Endodermal cell (in vitro differentiated cells): ENCODE measurements at regions not wholly inside any gene's neighbourhood (a gene's known extent, or its start where the extent isn't known, plus 50 kb on each side); places are given as distances from the start of the nearest gene placed in this dataset.

Experiments used
- DNase-seq: peaks from one replicate; pipeline ENCODE4 v3.0.0-alpha.2; 2017
- H3K27ac ChIP-seq: 2 replicates; pipeline ENCODE4 v1.5.1; 2013; ENCODE audit warnings: mild to moderate bottlenecking, low read depth, low read length, moderate library complexity
- H3K27me3 ChIP-seq: 2 replicates; pipeline ENCODE4 v1.6.1; 2013; ENCODE audit warnings: mild to moderate bottlenecking, low read length, moderate library complexity; ENCODE audit not compliant: insufficient read depth, control insufficient read depth, poor library complexity, severe bottlenecking
- H3K36me3 ChIP-seq: 2 replicates; pipeline ENCODE4 v1.7.0; 2013; ENCODE audit warnings: mild to moderate bottlenecking, low read length, moderate library complexity; ENCODE audit not compliant: control insufficient read depth, insufficient read depth
- H3K4me1 ChIP-seq: one replicate; pipeline ENCODE4 v1.7.0; 2013; ENCODE audit warnings: low read length; ENCODE audit not compliant: control insufficient read depth, insufficient read depth
- H3K4me3 ChIP-seq: 2 replicates; pipeline ENCODE4 v1.5.1; 2013; ENCODE audit warnings: mild to moderate bottlenecking, low read length, moderate library complexity
- H3K9ac ChIP-seq: 2 replicates; pipeline ENCODE4 v1.6.1; 2013; ENCODE audit warnings: mild to moderate bottlenecking, low read length, moderate library complexity; ENCODE audit not compliant: poor library complexity, severe bottlenecking; ENCODE audit errors: extremely low read depth
- H3K9me3 ChIP-seq: 2 replicates; pipeline ENCODE4 v1.6.1; 2013; ENCODE audit warnings: mild to moderate bottlenecking, low read length, moderate library complexity; ENCODE audit not compliant: control insufficient read depth
- H3K27ac Mint-ChIP-seq: 2 replicates; pipeline ENCODE4 v1.8.0; 2020; ENCODE audit warnings: mixed read lengths
- H3K27me3 Mint-ChIP-seq: 2 replicates; pipeline ENCODE4 v1.8.0; 2021; ENCODE audit warnings: mild to moderate bottlenecking, mixed read lengths; ENCODE audit not compliant: insufficient read depth
- H3K36me3 Mint-ChIP-seq: 2 replicates; pipeline ENCODE4 v1.8.0; 2020; ENCODE audit warnings: low read depth, mixed read lengths
- H3K4me1 Mint-ChIP-seq: 2 replicates; pipeline ENCODE4 v1.8.0; 2020; ENCODE audit warnings: mixed read lengths
- H3K4me3 Mint-ChIP-seq: 2 replicates; pipeline ENCODE4 v1.8.0; 2020; ENCODE audit warnings: mild to moderate bottlenecking, moderate library complexity, mixed read lengths
- H3K9me3 Mint-ChIP-seq: 2 replicates; pipeline ENCODE4 v1.8.0; 2020; ENCODE audit warnings: mild to moderate bottlenecking, mixed read lengths
- CTCF ChIP-seq: fragments of 200-600 bp; sonication (generic); conservative IDR thresholded peaks from 2 replicates; pipeline ENCODE4 v1.5.0; 2021; ENCODE audit warnings: antibody characterized with exemption, mild to moderate bottlenecking
- WGBS, 2 experiments: methylation state at CpG; one replicate each; pipeline versions ENCODE4 v1.1.5 to v1.1.7; 2013; ENCODE audit warnings: missing lambda C conversion rate in 2 of 2, mixed read lengths in 1 of 2; ENCODE audit not compliant: insufficient coverage in 1 of 2, insufficient read length in 1 of 2; 5-methylcytosine and 5-hydroxymethylcytosine counted together

DNA sequence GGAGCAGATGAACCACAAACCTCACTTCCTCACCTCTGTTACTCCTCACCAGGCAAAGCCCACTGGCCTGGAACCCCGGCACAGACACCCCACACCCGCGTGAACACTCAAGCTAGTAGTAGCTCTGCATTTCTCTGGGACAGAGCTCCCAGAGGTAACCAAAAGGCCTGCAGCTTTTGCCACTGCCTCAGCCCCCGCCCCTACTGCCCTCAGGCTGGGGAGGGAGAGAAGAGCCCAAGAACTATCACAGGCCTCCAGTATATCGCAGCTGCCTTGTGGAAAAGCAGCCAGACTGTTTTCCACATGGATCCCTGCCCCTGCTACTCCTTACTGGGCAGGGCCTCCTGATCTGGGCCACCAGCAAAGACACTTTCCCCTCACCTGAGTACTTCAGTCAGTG is 728.7 kb upstream of the ACTRT1 start:
- TF ChIP-seq CTCF, result no peak
- no peak overlapping the region for H3K27ac ChIP-seq
- no peak for DNase-seq
- H3K27me3 ChIP-seq, result no peaks in the 10 kb centered on the region
- Mint-ChIP-seq H3K36me3 (peaks cover 17% of the 10 kb centered on the region), H3K27ac (no peak overlapping the region), H3K9me3 (peaks cover 67% of the 10 kb centered on the region), H3K4me3 (no peak overlapping the region), H3K27me3 (no peaks in the 10 kb centered on the region), H3K4me1 (peaks cover 13% of the 10 kb centered on the region)
- no peak overlapping the region for H3K9ac ChIP-seq
- H3K36me3 ChIP-seq, result no peaks in the 10 kb centered on the region
- 90 to 100% methylated on average over 3 to 5 of the region's 5 CpGs for WGBS, 2 experiments
- H3K9me3 ChIP-seq, result no peaks in the 10 kb centered on the region
- no peak overlapping the region for H3K4me3 ChIP-seq
- H3K4me1 ChIP-seq, result peaks cover 4% of the 10 kb centered on the region

GRCh38 chrX:128769495-128769894 is 717.3 kb upstream of the ACTRT1 start:
- H3K9ac ChIP-seq, result no peak overlapping the region
- DNase-seq, result no peak
- no peak overlapping the region for H3K27ac Mint-ChIP-seq
- no peaks in the 10 kb centered on the region for H3K27me3 Mint-ChIP-seq
- no peak overlapping the region for H3K27ac ChIP-seq
- no peaks in the 10 kb centered on the region for H3K27me3 ChIP-seq
- H3K9me3 ChIP-seq, result peaks cover 12% of the 10 kb centered on the region
- H3K4me1 ChIP-seq, result no peaks in the 10 kb centered on the region
- H3K36me3 ChIP-seq, result no peaks in the 10 kb centered on the region
- H3K36me3 Mint-ChIP-seq, result peaks cover 7% of the 10 kb centered on the region
- peaks cover 48% of the 10 kb centered on the region for H3K9me3 Mint-ChIP-seq
- 100% methylated on average over 1 of the region's 2 CpGs; no CpG with 5 or more reads in 1 of the 2 experiments for WGBS, 2 experiments
- H3K4me1 Mint-ChIP-seq, result no peaks in the 10 kb centered on the region
- H3K4me3 ChIP-seq, result no peak overlapping the region
- no peak overlapping the region for H3K4me3 Mint-ChIP-seq
- TF ChIP-seq CTCF, result no peak

- Histone ChIP-seq H3K4me1 (no peaks in the 10 kb centered on the region), H3K9me3 (no peaks in the 10 kb centered on the region), H3K9ac (no peak overlapping the region), H3K27me3 (no peaks in the 10 kb centered on the region), H3K4me3 (no peak overlapping the region), H3K36me3 (no peaks in the 10 kb centered on the region), H3K27ac (no peak overlapping the region)
- 100% methylated on average over 3 of the region's 3 CpGs; no CpG with 5 or more reads in 1 of the 2 experiments for WGBS, 2 experiments
- H3K36me3 Mint-ChIP-seq, result peaks cover 3% of the 10 kb centered on the region
- no peak overlapping the region for H3K4me3 Mint-ChIP-seq
- H3K9me3 Mint-ChIP-seq, result peaks cover 7% of the 10 kb centered on the region
- no peaks in the 10 kb centered on the region for H3K27me3 Mint-ChIP-seq
- no peak overlapping the region for H3K27ac Mint-ChIP-seq
- TF ChIP-seq CTCF, result no peak
- H3K4me1 Mint-ChIP-seq, result peaks cover 15% of the 10 kb centered on the region
- DNase-seq, result no peak
Measured at GRCh38 chrX:128759745-128760144, 707.5 kb upstream of the ACTRT1 start.
